HG02623 (cell line): ENCODE measurements at regions not wholly inside any gene's neighbourhood (a gene's known extent, or its start where the extent isn't known, plus 50 kb on each side); places are given as distances from the start of the nearest gene placed in this dataset.

ENCODE experiments used
- ATAC-seq: cut with Tn5 transposase; IDR thresholded peaks from one replicate; pipeline ENCODE4 v1.9.1; 2021; ENCODE audit warnings: moderate library complexity; ENCODE audit not compliant: unreplicated experiment

DNA sequence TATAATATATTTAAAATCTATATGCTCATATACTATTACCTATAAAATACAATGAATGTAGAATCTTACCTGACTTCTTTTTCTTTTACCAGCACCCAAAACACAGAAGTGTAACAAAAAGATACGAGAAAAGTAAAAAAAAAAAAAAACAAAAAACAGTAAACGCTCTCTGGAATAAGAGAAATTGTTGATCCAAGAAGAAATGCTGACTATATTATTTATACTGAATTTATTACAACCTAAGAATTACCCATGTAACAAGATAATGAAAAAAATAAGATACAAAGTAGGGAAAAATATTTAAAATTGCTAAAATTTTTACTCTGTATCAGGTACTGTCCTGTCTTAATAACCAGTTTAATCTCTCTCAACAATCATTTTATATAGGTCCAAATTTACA lies 787.9 kb upstream of the MAN1A1 start:
- no peak for ATAC-seq

DNA sequence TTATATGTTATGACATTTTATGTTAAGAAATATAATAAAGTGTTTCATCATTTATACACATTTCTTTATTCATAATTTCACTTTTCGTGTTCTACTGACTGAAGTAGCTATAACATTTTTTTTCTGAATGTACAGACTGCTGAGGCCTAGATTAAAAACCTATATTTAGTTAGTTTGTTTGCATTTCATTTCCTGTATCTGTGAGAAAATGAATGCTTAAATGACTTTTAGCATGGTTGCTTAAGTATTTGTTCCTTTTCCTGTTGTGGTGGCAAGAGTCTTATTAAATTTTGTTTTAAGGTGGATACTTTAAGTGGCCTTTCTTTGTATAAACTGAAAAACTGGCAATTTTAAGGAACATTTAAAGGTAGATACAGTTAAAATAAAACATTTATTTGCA lies 779.7 kb upstream of the MAN1A1 start:
- ATAC-seq = no peak

DNA sequence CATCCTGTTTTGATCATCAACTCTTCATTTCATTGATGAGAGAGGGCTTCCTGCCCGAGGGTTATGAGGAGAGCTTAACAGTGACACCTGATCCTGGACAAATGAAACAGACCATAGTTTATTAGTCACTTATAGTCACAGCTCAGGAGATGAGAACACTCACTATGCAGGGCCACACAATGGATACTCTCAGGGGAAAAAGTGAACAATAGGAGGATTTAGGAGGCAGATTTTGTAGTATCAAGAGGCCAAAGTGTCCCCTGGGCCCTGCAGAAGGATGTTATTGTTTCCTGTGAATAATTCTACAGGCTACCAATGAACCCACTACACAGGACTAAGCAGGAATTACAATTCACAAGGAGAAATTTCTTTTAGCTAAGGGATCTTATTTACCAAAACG lies 772.8 kb upstream of the MAN1A1 start:
- no peak for ATAC-seq

DNA sequence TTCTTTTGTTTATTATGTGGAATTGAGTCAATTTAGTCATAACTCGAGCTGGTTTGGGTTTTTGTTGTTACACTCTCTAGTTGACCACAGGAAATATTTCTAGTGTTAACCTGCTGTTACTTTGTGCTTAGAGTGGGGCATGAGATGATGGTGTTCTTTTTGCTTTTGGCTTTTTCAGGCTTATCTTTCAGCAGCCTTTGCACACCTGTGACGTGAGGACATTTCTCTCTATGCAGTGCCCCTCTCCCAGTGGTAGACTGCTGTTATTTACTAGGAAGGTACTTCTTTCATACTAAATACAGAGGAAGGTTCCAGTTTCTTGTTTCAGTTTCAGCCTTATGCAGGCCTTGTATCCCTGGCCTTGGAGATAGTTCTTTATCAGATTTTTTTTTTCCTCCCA lies 766.8 kb upstream of the MAN1A1 start:
- no peak for ATAC-seq

DNA sequence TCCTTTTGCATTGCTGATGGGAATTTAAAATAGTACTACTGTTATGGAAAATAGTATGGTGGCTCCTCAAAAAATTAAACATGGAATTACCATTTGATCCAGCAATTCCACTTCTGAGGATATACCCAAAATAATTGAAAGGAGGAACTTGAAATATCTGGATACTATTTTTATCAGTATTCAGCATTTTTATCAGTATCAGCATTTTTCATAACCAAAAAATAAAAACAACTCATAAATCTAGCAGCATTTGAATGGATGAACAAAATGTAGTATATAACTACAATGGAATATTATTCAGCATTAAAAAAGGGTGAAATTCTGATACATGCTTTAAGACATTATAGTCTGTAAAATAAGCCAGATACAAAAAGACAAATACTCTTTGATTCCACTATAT lies 763.4 kb upstream of the MAN1A1 start:
- ATAC-seq = no peak

DNA sequence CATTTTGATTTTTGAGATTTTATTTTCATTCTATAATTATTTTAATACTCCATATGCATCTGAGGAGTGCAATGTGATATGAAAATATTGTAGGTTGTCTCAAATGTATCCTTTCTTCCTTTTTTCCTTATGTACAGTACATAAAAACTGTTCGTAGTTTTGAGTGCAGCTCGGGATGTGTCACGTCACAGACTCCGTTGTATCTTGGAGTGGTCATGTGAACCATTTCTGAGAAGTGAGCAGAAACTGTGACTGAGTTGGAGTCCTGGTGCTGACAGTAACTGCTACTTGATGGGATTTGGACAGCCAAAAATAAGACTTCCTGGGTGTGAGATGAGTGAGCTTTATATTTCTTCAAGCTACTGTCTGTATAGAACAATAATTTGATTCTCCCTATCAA lies 761.4 kb upstream of the MAN1A1 start:
- no peak for ATAC-seq

DNA sequence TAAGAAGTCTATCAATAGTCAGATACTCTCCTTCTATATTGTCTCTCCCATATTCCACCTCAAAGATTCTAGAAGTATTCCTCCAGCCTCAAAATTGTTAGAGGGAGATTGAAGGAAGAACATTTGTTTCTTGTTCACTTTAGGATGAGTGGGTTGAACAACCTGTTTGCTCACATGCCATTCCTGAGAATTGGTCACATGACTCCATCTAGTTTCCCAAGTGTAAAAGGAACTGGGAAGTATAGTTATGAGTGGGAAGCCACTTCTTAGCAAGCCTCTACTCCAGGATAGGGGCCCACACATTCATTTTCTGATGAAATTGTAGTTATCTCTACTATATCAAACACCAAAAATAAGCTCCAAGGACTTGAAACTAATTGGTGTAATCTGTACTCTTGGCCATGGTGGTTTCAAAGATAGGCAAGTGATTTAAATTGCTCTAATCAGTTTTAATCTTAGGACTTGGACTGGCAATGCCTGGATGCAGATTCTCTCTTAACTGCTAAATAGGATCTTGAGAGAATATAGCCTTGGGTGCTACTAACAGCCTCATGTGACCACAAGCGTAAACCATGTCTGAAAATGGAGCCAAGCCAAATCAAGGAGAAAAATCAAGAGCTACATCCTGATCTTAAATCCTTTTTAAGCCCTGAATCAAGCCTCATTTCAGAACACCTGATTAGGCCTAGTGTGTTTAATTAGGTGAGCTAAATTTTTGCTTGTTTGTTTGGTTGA lies 758.7 kb upstream of the MAN1A1 start:
- ATAC-seq = no peak

DNA sequence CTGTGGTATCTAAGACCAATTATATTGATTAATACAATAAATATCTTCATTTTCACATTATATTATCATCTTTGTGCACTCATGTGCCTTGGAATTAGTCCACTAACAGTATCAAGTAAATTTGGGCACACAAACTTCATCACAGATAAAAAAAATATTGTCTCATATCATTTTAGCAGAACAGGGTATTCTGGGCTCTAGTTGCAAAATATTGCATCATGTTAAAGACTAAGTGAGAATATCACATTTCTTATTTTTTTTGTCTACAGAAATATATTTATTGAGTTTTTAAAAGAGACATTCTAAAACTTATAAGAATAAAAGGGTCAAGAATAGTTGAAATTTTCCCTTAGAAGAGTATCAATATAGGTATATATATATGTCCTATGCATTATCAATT lies 754.1 kb upstream of the MAN1A1 start:
- no peak for ATAC-seq

DNA sequence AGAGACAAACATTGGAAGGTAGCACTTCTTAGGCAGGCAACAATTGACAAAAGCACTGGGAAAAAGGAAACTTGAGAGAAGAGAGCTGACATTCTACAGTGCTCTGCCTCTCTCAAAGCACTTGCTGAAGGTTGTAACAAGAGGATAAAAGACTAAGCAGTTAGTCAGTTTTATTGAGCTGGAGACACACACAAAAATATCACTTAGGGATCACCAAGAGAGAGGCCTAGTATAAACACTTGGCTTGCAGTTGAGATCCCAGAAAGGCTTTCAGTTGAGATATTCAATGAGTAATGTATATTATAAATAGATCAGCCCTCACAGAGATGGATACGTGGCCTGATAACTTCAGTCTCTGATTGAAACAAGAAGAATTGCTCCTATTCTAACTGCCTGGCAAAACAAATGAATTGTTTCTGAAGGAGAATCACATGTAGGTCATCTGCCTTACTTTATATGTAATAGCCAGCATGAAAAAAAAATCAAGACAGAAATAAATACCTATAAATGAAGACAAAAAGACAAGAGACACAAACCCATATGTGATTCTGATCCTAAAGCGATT lies 747.2 kb upstream of the MAN1A1 start:
- no peak for ATAC-seq

DNA sequence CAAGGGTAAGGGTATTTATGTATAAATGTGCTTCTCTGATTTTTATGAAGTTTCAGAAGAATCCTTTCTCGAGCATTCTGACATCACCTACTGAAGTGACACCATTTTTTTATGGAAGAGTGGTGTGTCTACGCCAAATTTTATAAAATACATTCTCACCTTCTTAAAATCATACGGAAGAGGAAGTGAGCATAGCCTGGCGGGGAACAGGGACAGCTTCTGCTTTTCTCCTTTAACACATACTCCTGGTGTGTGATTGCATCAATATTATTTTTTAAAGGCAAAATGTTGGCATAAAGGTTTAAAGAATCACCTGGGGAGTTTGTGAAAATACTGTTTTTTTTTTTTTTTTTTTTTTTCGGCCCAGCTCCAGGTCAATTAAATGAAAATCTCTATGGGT lies 733.6 kb upstream of the MAN1A1 start:
- ATAC-seq = no peak

DNA sequence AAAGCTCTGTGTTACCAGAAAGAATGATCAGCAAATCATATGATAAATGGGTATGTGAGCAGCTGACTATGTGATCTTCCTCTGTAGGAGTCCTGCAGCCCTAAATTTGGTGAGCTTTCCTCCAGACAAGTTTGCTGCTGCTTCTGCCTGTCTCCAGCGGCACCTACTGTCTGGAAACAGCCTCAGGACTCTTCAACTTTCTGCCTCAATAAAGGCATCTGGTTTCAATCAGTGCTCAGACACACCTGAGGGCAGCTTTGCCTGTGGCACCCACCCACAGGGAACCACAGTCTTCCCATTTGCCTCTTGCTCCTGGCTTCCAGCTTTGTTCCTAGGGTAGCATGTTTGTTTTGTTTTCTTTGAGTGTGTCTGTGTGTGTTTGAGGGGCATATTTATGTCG lies 727.9 kb upstream of the MAN1A1 start:
- no peak for ATAC-seq

DNA sequence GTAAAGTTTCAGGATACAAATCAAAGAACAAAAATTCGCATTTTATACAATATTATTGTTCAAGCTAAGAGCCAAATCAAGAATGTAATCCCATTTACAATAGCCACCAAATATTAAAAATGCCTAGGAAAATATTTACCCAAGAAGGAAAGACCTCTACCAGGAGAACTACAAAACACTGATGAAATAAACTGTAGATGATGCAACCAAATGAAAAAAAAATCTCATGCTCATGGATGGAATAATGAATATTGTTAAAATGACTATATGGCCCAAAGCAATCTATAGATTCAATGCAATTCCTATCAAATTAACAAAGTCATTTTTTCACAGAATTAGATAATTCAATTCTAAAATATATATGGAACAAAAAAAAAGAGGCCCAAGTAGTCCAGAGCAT lies 708.8 kb upstream of the MAN1A1 start:
- no peak for ATAC-seq

DNA sequence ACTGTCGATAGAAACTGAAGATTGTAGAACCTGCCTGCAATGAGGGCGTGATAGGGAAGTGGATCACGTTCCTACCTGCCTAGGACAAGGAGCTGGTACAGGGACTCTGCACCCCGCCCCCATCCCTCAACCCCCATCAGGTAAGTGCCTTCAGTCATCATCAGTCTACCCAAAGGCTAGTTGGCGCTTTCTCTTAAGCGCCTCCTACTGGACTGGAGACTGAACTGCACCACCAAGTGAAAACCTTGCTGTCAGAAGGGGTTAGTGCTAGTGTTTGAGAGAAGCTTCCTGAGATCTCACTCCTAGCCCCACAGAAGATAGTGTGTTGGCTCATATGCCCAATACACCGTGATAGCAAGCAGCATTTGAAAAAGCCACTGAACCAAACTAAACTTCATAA lies 706.5 kb upstream of the MAN1A1 start:
- peak; percentile 78 for ATAC-seq

DNA sequence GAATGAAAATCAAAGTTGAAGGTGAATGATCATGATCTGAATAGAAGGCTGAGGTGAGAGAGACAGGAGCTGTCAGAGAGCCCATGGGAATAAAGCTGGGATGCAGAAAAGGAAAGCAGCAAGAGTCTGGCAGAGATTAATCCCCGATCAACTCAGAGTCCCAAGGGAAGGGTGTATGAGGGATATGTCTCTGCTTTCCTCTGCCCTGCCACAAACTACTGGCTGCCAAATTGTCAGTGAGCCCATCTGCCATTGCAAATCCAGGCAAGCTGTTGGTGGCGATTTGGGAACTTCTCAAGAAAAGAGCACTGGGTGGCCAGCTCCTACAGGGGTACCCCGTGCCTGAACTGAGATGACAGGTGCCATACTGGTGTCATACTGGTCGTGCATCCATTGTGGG lies 705.5 kb upstream of the MAN1A1 start:
- ATAC-seq = no peak

DNA sequence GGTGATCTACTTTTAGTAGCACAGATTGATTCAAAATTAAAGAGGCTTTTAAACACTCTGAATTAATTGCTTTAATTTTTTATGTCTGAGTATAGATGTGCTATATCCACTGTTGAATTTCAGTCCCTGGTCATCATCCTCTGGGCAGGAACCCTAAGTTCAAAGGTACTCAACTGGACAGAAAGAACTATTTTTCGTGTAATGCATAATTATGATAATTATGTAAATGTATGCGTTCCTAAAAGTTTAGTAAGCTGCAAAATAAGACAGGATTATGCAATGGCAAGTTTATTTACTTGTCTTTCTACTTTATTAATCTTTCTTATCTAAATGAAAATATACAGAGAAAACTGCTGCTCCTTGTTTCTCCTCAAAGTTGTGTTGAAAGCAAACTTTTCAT lies 690.1 kb upstream of the MAN1A1 start:
- no peak for ATAC-seq

DNA sequence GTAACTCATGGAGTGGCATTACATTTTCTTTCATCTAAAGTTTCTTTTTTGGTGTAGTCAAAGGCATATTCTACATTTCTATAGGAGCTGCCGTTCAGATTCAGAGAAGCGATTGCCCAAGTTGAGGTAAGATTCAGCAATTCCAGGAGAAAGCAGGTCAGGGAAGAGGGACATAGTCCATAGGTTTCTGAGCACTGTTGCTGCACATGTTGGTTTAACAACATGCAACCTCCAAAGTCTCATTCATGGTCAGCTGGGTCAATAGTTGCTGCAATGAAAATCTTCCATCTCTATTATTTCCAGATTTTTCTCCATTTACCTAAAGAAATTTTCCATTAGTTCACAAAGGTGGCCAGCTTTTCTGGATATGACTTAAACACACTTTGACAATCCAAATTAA lies 682.3 kb upstream of the MAN1A1 start:
- ATAC-seq = no peak

DNA sequence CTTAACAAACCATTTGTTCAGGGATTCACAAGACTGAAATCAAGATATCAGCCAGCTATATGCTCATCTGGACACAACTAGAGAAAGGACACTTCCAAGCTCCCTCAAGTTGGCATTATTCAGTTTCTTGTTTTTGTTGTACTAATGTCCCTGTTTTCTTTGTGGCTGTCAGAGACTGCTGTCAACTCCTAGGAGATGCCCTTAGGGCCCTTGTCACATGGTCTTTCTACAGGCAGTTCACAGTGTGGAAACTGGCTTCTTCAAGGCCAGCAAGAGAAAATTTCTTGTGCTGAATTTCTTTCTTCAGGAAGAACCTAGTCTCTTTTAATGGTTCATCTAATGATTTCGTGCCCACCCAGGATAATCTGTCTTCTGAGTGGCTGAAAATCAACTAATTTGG lies 677.2 kb upstream of the MAN1A1 start:
- ATAC-seq = no peak

DNA sequence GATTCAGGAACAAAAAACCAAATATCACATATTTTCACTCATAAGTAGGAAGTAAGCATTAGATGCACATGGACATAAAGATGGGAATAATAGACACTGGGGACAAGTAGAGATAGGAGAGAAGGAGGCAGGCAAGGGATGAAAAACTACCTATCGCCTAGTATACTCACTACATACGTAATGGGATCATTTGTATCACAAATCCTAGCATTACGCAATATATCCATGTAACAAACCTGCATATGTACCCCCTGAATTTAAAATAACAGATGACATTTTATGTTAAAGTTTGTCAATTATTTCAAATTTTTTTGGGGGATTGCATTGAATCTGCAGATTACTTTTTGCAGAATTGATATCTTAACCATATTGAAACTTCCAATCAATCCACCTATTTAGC lies 660.5 kb upstream of the MAN1A1 start:
- no peak for ATAC-seq

DNA sequence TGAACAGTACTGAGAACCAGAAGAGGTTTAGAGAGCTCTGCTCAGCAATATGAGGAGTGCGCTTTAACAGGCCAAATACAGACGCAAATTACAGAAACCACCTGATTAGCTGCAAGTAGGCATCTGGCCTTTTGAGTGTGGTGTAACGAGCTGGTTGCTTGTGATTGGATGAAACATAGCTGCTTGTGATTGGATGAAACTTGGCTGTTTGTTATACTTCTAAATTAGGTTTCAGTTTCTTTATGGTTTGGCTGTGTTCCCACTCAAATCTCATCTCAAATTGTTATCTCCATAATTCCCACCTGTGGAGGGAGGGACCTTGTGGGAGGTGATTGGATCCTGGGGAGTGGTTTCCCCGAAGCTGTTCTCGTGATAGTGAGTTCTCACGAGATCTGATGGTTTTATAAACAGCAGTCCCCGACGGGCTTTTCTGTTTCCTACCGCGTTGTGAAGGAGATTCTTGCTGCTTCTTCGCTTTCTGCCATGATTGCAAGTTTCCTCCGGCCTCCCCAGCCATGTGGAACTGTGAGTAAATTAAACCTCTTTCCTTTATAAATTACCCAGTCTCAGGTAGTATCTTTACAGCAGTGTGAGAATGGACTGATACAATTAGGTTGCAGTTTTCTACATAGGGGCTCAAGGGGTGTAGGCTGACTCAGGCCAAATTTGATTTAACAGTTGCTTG lies 655.9 kb upstream of the MAN1A1 start:
- no peak for ATAC-seq

DNA sequence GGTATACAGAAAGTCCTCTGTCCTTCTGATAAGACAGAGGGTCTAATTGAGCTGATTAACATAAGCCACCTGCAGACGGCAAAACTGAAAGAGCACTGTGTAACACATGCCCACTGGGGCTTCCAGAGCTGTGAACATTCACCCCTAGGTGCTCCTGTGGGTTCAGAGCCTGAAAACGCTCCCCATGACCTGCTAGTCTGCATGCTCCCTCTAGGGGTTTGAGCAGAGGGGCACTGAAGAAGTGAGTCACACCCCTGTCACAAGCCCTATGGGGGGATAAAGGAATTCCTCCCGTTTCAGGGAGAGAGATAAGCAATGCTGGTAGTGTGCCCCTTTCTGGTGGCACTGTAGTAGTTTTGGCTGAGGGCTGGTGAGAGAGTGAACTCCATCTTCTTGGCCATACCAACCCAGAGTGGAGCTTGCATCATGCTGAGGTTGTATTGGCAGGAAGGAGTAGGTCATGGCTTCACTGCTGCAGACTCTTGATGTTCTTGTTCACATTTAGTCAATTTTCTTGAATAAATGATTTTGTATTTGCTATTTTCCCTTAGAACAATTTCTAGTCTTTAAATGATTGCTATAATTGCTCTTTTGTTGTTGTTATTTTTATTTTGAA lies 637.5 kb upstream of the MAN1A1 start:
- no peak for ATAC-seq

DNA sequence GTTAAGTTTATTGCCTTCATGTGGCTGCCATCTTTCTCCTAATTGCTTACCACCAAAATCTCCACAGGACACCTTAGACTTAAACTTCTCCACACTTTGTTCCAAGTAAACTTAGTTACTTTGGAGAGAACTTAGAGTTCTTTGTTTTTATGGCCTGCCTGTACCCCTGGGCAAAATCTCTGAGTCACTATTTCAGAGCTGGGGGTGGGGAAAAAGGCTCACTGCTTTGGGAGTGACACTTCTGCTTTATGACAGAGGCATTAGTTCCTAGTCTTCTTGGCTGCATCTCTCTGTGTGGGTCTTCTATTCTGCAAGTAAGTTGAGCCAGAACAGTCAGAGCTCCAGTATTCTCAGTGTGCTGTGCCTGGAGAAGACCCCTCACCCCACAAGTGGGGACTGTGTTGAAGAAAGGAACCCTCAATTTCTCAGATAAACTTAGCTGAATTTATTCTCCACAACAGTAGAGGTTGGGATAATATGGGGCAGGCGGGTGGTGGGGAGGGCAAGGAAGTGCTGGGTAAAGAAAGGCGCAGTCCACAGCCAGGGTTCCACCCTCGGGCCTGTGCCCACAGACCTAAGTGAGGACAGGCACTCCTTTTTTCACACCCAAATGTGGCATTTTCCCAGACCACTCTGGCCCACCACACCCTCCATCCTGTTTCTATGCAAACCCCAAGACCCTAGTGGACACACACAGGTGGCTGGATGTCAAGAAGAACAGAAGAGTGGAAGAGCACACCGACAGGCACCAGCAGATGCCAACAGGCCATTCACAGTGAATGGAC lies 636.6 kb upstream of the MAN1A1 start:
- no peak for ATAC-seq
